Erythroblast (primary cell): ENCODE measurements at regions not wholly inside any gene's neighbourhood (a gene's known extent, or its start where the extent isn't known, plus 50 kb on each side); places are given as distances from the start of the nearest gene placed in this dataset.

Source experiments
- GATA1 ChIP-seq: IDR thresholded peaks from 2 replicates; pipeline ENCODE4 v1.6.1; 2011; ENCODE audit warnings: low read depth, mild to moderate bottlenecking, control low read depth, low read length, moderate library complexity
- POLR2A ChIP-seq: IDR thresholded peaks from 2 replicates; pipeline ENCODE4 v1.6.1; 2011; ENCODE audit warnings: mild to moderate bottlenecking, low read length

- TF ChIP-seq POLR2A (no peak), GATA1 (no peak)
Observed at GRCh38 chr6:20020526-20020925, 183.4 kb downstream of the ID4 start.
